ENCODE measurements at regions not wholly inside any gene's neighbourhood (a gene's known extent, or its start where the extent isn't known, plus 50 kb on each side); places are given as distances from the start of the nearest gene placed in this dataset.
"Not testable (repeated sequence)": the region's sequence is repeated elsewhere in the genome, so short reads cannot be mapped to it uniquely, and the experiment has no call there.

- TF ChIP-seq CTCF (tag by site-specific recombination; IDR thresholded peaks at IDR 0.05); ZNF214 (tag by site-specific recombination; IDR thresholded peaks at IDR 0.05; ENCODE audit: borderline replicate concordance); REST (tag by site-specific recombination; IDR thresholded peaks at IDR 0.05); HIC1 (tag by site-specific recombination; IDR thresholded peaks at IDR 0.05); ZNF350 (tag by site-specific recombination; IDR thresholded peaks at IDR 0.05); ZNF423 (tag by site-specific recombination; IDR thresholded peaks at IDR 0.05); ZNF645 (tag by site-specific recombination; IDR thresholded peaks at IDR 0.05); OSR2 (tag by site-specific recombination; IDR thresholded peaks at IDR 0.05); ZNF112 (tag by site-specific recombination; IDR thresholded peaks at IDR 0.05); ZNF658 (tag by site-specific recombination; IDR thresholded peaks at IDR 0.05); ZNF292 (tag by site-specific recombination; IDR thresholded peaks at IDR 0.05; ENCODE audit: borderline replicate concordance, low read depth): not testable (repeated sequence)
Observed at GRCh38 chr16:29170393-29171119, 185.7 kb downstream of the LAT start.
